Fibroblast of lung (primary cell): ENCODE measurements at regions not wholly inside any gene's neighbourhood (a gene's known extent, or its start where the extent isn't known, plus 50 kb on each side); places are given as distances from the start of the nearest gene placed in this dataset.

Source experiments
- CTCF ChIP-seq, 2 donors: IDR thresholded peaks in 1 of 2; conservative IDR thresholded peaks in 1 of 2; 1 replicate in 1 of 2; 2 replicates in 1 of 2; pipeline ENCODE4 v1.5.1; 2011 to 2012; ENCODE audit warnings: low read length in 2 of 2, control low read depth in 1 of 2, inconsistent platforms in 1 of 2, low read depth in 1 of 2, mild to moderate bottlenecking in 1 of 2
- EZH2 ChIP-seq: IDR thresholded peaks from 2 replicates; pipeline ENCODE4 v1.5.1; 2012; ENCODE audit warnings: low read length, control low read depth, mild to moderate bottlenecking; ENCODE audit errors: missing control alignments

GRCh38 chr17:71530248-71530647 lies 590.6 kb upstream of the SOX9 start:
- TF ChIP-seq EZH2, result no peak
- TF ChIP-seq CTCF (conservative IDR thresholded peaks at IDR 0.05 in 1 of 2, IDR thresholded peaks at IDR 0.05 in 1 of 2; ENCODE audit: low read depth in 1 of 2, low read length in 2 of 2), result no peak
